ENCODE measurements at regions not wholly inside any gene's neighbourhood (a gene's known extent, or its start where the extent isn't known, plus 50 kb on each side); places are given as distances from the start of the nearest gene placed in this dataset.

GRCh38 chr9:113690055-113690740, 185.9 kb upstream of the ZNF618 start:
- no peak for TF ChIP-seq CTCF (IDR thresholded peaks at IDR 0.05)
- TF ChIP-seq POLR2A (IDR thresholded peaks at IDR 0.05): no peak
